Ovary (tissue), 7 donors: ENCODE measurements at regions not wholly inside any gene's neighbourhood (a gene's known extent, or its start where the extent isn't known, plus 50 kb on each side); places are given as distances from the start of the nearest gene placed in this dataset.

ENCODE experiments used
- DNase-seq, 5 donors: peaks; one replicate each; pipeline ENCODE4 v3.0.0-alpha.2; 2019 to 2020
- H3K27ac ChIP-seq, 2 donors: fragments of 200-600 bp; one replicate each; pipeline versions ENCODE4 v1.5.1 to v1.8.0; 2019 to 2022
- H3K27me3 ChIP-seq: fragments of 200-600 bp; one replicate; pipeline ENCODE4 v1.8.0; 2022
- H3K36me3 ChIP-seq: fragments of 200-600 bp; sonication (generic); one replicate; pipeline ENCODE4 v1.5.1; 2019
- H3K4me1 ChIP-seq: one replicate; pipeline ENCODE4 v1.8.1; 2013; ENCODE audit warnings: mild to moderate bottlenecking, moderate library complexity; ENCODE audit not compliant: insufficient read depth
- H3K4me3 ChIP-seq: fragments of 200-600 bp; sonication (generic); one replicate; pipeline ENCODE4 v1.5.1; 2017
- H3K9me3 ChIP-seq, 2 donors: fragments of 200-600 bp in 1 of 2; sonication (generic) in 1 of 2; one replicate each; pipeline versions ENCODE4 v1.5.1 to v1.8.1; 2013 to 2019; ENCODE audit warnings: mild to moderate bottlenecking in 1 of 2, moderate library complexity in 1 of 2
- CTCF ChIP-seq, 3 donors: fragments of 450-650 bp in 2 of 3; fragments of 200-600 bp in 1 of 3; IDR thresholded peaks; one replicate each; pipeline versions ENCODE4 v1.5.1 to v1.8.0; 2016 to 2022; ENCODE audit warnings: antibody characterized with exemption in 3 of 3, mild to moderate bottlenecking in 1 of 3
- EP300 ChIP-seq: sonication (generic); formaldehyde crosslinking; IDR thresholded peaks from one replicate; pipeline ENCODE4 v1.6.1; 2017; ENCODE audit warnings: antibody characterized with exemption
- POLR2A ChIP-seq: fragments of 450-650 bp; IDR thresholded peaks from one replicate; pipeline ENCODE4 v1.6.1; 2017; ENCODE audit warnings: antibody characterized with exemption, mild to moderate bottlenecking, moderate library complexity
- WGBS, 3 donors: extraction: QIAGEN DNeasy Blood & Tissue Kit in 1 of 3; methylation state at CpG; one replicate each; pipeline versions ENCODE4 v1.1.5 to v1.1.7; 2013 to 2017; 5-methylcytosine and 5-hydroxymethylcytosine counted together
- intact Hi-C, 4 donors: fragments of 100-400 bp; cut with DNase I; formaldehyde crosslinking; loops; one replicate each; pipeline versions ENCODE4 v1.11.0 to v1.15.1; 2022 to 2023
- donor health status: DM: no; HTN: no; CAD: no; lungs with moderate emphysema.
- donor health status: DM: no; HTN: no; CAD: no.
- donor health status: Bipolar disorder and iron deficiency.
- donor health status: DM: no; HTN: no; CAD: no.
- donor health status: DM: yes; HTN: yes; CAD: no.

GRCh38 chr10:44014644-44015250 lies 366.1 kb upstream of the ZNF32 start:
- H3K4me3 ChIP-seq: no peak overlapping the region
- H3K27me3 ChIP-seq: no peaks in the 10 kb centered on the region
- H3K9me3 ChIP-seq: no peaks in the 10 kb centered on the region
- intact Hi-C loops: no loop called here
- whole genome bisulfite sequencing, 3 donors: 90 to 98% (median 97%) methylated on average over 16 of the region's 16 CpGs
- no peak for DNase-seq
- H3K27ac ChIP-seq: peak overlapping the region in 1 of 2 donors; percentile 24
- H3K36me3 ChIP-seq: no peaks in the 10 kb centered on the region
- no peak for TF ChIP-seq CTCF (IDR thresholded peaks at IDR 0.05)
- no peak for TF ChIP-seq POLR2A
- TF ChIP-seq EP300: no peak
- H3K4me1 ChIP-seq: peaks cover 36% of the 10 kb centered on the region

- intact Hi-C loops: no loop called here
- Histone ChIP-seq H3K36me3 (no peaks in the 10 kb centered on the region), H3K4me1 (peaks cover 40% of the 10 kb centered on the region), H3K27ac (no peak overlapping the region), H3K4me3 (no peak overlapping the region), H3K9me3 (no peaks in the 10 kb centered on the region), H3K27me3 (no peaks in the 10 kb centered on the region)
- 86 to 92% (median 90%) methylated on average over 1 of the region's 1 CpG for WGBS, 3 donors
- no peak for DNase-seq
- TF ChIP-seq POLR2A (no peak), CTCF (IDR thresholded peaks at IDR 0.05) (no peak), EP300 (no peak)
These were observed 365.3 kb upstream of the ZNF32 start for GRCh38 chr10:44013981-44014380.

- no peak overlapping the region for H3K27ac ChIP-seq
- H3K4me3 ChIP-seq: no peak overlapping the region
- TF ChIP-seq CTCF (IDR thresholded peaks at IDR 0.05): no peak
- no peak for TF ChIP-seq POLR2A
- TF ChIP-seq EP300: no peak
- DNase-seq: no peak
- no peaks in the 10 kb centered on the region for H3K9me3 ChIP-seq
- no peaks in the 10 kb centered on the region for H3K36me3 ChIP-seq
- 27 to 32% (median 28%) methylated on average over 3 of the region's 3 CpGs for WGBS, 3 donors
- peaks cover 40% of the 10 kb centered on the region for H3K4me1 ChIP-seq
- H3K27me3 ChIP-seq: no peaks in the 10 kb centered on the region
- intact Hi-C loops: no loop called here
These were observed 364.2 kb upstream of the ZNF32 start for GRCh38 chr10:44012921-44013320.

GRCh38 chr10:44011603-44011981 lies 362.9 kb upstream of the ZNF32 start:
- 58 to 66% (median 62%) methylated on average over 5 of the region's 5 CpGs for WGBS, 3 donors
- H3K4me3 ChIP-seq: no peak overlapping the region
- TF ChIP-seq CTCF (IDR thresholded peaks at IDR 0.05) (no peak), POLR2A (no peak), EP300 (no peak)
- no peak overlapping the region for H3K27ac ChIP-seq
- no peaks in the 10 kb centered on the region for H3K27me3 ChIP-seq
- no peak for DNase-seq
- H3K36me3 ChIP-seq: no peaks in the 10 kb centered on the region
- H3K9me3 ChIP-seq: no peaks in the 10 kb centered on the region
- H3K4me1 ChIP-seq: peaks cover 32% of the 10 kb centered on the region
- intact Hi-C loops: no loop called here
